Endothelial cell of umbilical vein (primary cell): ENCODE measurements at regions not wholly inside any gene's neighbourhood (a gene's known extent, or its start where the extent isn't known, plus 50 kb on each side); places are given as distances from the start of the nearest gene placed in this dataset.

Source experiments
- TF ChIP-seq, protein P1 (sequence below): IDR thresholded peaks from 2 replicates; pipeline ENCODE4 v1.6.1; 2011; ENCODE audit not compliant: insufficient read depth, insufficient read length
- TF ChIP-seq, protein P2 (sequence below), 2 donors: IDR thresholded peaks; 1 replicate in 1 of 2; 2 replicates in 1 of 2; pipeline ENCODE4 v1.5.1; 2011; ENCODE audit warnings: low read length in 2 of 2, mild to moderate bottlenecking in 2 of 2, moderate library complexity in 2 of 2, control low read depth in 1 of 2, inconsistent platforms in 1 of 2, low read depth in 1 of 2; ENCODE audit not compliant: insufficient read depth in 1 of 2; ENCODE audit errors: extremely low read depth in 1 of 2

DNA sequence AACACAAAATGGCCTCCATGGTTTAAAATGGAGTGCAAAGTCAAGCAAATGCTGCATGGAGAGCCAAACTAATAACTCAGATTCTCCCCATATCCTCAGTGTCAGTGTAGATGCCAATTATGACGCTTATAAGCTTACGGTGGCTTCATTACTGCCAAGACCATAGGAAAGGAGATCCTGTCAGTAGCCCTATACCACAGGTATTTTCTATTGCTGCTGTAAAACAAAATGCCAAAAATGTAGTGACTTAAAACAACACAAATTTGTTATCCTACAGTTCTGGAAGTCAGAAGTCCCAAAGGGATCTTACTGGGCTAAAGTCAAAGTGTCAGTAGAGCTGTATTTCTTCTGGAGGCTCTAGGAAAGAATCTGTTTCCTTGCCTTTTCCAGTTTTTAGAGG, 149.8 kb upstream of the GBE1 start:
- TF ChIP-seq, protein P1, sequence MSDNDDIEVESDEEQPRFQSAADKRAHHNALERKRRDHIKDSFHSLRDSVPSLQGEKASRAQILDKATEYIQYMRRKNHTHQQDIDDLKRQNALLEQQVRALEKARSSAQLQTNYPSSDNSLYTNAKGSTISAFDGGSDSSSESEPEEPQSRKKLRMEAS = no peak
- TF ChIP-seq, protein P2, sequence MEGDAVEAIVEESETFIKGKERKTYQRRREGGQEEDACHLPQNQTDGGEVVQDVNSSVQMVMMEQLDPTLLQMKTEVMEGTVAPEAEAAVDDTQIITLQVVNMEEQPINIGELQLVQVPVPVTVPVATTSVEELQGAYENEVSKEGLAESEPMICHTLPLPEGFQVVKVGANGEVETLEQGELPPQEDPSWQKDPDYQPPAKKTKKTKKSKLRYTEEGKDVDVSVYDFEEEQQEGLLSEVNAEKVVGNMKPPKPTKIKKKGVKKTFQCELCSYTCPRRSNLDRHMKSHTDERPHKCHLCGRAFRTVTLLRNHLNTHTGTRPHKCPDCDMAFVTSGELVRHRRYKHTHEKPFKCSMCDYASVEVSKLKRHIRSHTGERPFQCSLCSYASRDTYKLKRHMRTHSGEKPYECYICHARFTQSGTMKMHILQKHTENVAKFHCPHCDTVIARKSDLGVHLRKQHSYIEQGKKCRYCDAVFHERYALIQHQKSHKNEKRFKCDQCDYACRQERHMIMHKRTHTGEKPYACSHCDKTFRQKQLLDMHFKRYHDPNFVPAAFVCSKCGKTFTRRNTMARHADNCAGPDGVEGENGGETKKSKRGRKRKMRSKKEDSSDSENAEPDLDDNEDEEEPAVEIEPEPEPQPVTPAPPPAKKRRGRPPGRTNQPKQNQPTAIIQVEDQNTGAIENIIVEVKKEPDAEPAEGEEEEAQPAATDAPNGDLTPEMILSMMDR (IDR thresholded peaks at IDR 0.05; ENCODE audit: extremely low read depth in 1 of 2, insufficient read depth in 1 of 2, low read depth in 1 of 2, low read length in 2 of 2) = no peak
